GM12892 (cell line): ENCODE measurements at regions not wholly inside any gene's neighbourhood (a gene's known extent, or its start where the extent isn't known, plus 50 kb on each side); places are given as distances from the start of the nearest gene placed in this dataset.

Experiments used
- DNase-seq: peaks from one replicate; pipeline ENCODE4 v3.0.0; 2011; ENCODE audit not compliant: insufficient read length
- FAIRE-seq: peaks from 2 replicates; lab custom pipeline; 2011; peaks lifted over from hg19 to GRCh38; lab: Jason Lieb, UNC
- POLR2A ChIP-seq: IDR thresholded peaks from 2 replicates; pipeline ENCODE4 v1.6.1; 2011; ENCODE audit warnings: low read depth, low read length, control low read depth
- POLR2AphosphoS5 ChIP-seq: IDR thresholded peaks from 2 replicates; pipeline ENCODE4 v1.6.1; 2011; ENCODE audit warnings: low read depth, low read length, control low read depth
- TAF1 ChIP-seq: IDR thresholded peaks from 2 replicates; pipeline ENCODE4 v1.6.1; 2011; ENCODE audit warnings: low read depth, mild to moderate bottlenecking, control low read depth, low read length, borderline replicate concordance

DNA sequence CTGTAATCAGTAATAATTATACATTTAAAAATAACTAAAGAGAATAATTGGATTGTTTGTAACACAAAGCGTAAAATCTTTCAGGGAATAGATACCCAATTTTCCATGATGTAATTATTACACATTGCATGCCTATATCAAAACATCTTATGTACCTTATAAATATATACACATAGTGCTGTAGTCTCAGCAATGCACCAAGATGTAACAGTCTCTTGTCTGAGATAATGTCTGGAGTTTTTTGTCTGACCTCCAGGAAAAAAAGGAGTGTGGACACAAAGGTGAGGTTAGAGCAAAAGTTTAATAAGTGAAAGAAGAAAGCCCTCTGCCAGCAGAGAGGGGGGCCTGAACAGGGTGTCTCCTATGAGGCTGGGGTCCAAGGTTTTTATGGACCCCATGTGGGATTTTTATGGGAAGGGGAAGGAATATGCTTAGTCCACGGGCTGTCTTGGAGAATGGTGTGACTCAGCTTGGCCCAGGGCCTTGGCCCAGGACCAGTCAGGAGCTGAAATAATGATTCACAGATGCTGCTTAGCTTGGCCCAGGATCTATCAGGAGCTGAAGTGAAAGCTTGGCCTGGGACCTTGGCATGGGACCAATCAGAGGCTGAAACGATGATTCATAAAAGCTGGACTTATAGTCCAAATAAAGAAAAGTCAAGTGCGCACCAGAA lies 545.0 kb downstream of the ZPLD1 start:
- FAIRE-seq, result no peak
- TF ChIP-seq TAF1 (no peak), POLR2AphosphoS5 (no peak), POLR2A (no peak)
- no peak for DNase-seq

GRCh38 chr3:102980355-102980696 lies 545.5 kb downstream of the ZPLD1 start:
- DNase-seq (no peak), FAIRE-seq (no peak)
- TF ChIP-seq TAF1 (no peak), POLR2AphosphoS5 (no peak), POLR2A (no peak)

GRCh38 chr3:103002425-103003176 lies 567.8 kb downstream of the ZPLD1 start:
- no peak for DNase-seq

GRCh38 chr3:103006526-103007183 lies 571.8 kb downstream of the ZPLD1 start:
- no peak for TF ChIP-seq POLR2AphosphoS5
- no peak for TF ChIP-seq TAF1
- no peak for TF ChIP-seq POLR2A
- FAIRE-seq (no peak), DNase-seq (no peak)

More at GRCh38 chr3:103002425-103003176, 567.8 kb downstream of the ZPLD1 start:
- FAIRE-seq, result no peak
- no peak for TF ChIP-seq TAF1

DNA sequence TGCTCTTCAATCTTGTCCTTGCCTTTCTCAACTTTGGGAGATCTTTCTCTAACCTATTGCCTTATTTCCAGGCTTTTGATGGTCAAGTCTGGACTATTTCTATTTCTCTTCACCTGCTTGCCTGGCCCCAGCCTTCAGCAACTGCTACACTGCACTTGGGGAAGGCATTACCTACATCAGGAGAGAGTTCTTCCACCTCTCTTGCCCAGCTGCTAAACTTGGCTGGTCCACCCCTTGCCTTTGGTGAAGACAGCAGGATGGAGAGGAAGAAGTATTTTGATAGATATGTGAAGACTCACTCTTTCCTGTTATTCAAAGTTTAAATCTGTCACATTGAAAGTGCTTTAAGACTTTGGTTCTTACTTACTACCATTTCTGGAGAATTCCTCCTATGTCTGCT lies 574.8 kb downstream of the ZPLD1 start:
- FAIRE-seq (no peak), DNase-seq (no peak)
- no peak for TF ChIP-seq POLR2AphosphoS5

DNA sequence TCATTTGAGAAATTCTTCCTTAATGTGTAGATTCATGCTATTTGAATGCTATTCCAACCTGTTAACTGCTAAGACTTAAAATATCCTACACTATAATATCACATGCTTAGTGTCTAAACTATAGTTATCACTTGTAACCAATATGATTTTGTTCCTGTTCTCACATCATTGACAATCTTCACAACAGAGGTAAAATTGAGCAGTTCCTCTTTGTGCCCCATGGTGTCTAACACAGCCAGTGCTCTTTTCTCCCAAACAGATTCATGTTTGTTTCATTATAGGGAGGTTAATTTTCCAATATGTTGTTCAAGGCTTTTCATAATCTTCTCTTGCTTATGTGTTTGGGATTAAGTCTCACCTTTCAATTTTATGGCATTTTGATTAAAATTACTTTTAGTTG lies 591.1 kb downstream of the ZPLD1 start:
- no peak for FAIRE-seq
- no peak for DNase-seq
- TF ChIP-seq TAF1 (no peak), POLR2AphosphoS5 (no peak), POLR2A (no peak)

- TF ChIP-seq TAF1 (no peak), POLR2AphosphoS5 (no peak), POLR2A (no peak)
- FAIRE-seq (no peak), DNase-seq (no peak)
Observed at GRCh38 chr3:103033841-103034240, 599.0 kb downstream of the ZPLD1 start.

DNA sequence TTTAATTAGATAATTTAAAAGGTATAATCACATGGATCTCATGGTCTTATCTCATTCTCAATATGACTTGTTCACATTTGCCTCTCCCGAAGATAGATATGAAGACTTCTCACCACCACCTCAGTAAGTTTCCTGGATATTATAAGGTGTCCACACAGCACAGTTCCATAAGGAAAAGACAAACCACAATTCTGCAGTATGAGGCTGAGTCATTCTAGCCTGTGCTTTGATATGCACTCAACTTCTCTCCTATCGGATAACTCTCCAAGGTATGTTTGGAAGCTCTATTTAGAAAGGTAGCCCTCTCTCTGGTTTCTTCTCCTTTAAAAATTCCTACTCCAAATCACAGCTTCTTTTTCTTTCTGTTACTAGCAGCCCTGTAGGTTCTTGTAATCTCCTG lies 612.8 kb downstream of the ZPLD1 start:
- no peak for TF ChIP-seq TAF1
- no peak for TF ChIP-seq POLR2AphosphoS5
- FAIRE-seq, result no peak
- no peak for DNase-seq

DNA sequence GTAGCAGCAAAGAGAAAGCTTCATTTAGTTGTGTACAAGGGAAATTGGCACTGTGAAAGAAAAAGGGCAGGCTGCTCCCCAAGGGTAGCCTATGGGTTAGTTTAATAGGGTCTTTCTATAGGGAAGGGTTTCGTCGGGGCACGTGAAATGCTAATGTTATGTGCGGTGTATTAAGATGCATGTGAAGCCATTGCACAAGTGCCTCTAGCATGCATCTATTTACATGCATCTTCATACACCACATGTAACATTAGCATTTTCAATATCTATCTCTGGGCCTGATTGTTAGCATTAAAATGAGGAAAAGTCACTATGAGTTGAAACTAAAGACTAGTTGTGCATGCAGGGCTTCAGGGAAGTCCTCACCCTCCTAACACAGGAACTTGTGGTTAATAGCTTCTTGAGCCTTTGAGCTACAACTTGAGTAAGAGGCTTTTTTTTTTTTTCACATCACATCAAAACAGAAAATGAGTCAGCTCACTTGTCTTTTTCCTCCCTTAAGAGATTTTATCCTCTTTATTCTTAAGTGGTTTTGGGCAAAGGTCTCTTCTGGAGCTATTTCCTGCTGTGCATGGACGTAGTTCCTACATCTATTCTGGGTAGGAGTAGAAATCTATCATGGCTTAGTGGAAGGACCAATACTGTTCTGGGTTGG lies 613.4 kb downstream of the ZPLD1 start:
- DNase-seq (no peak), FAIRE-seq (no peak)

GRCh38 chr3:103052236-103052830 lies 617.5 kb downstream of the ZPLD1 start:
- no peak for TF ChIP-seq POLR2AphosphoS5
- TF ChIP-seq TAF1, result no peak
- no peak for TF ChIP-seq POLR2A
- FAIRE-seq, result no peak
- no peak for DNase-seq

More for the DNA sequence above, 613.4 kb downstream of the ZPLD1 start:
- TF ChIP-seq POLR2AphosphoS5 (no peak), POLR2A (no peak), TAF1 (no peak)

DNA sequence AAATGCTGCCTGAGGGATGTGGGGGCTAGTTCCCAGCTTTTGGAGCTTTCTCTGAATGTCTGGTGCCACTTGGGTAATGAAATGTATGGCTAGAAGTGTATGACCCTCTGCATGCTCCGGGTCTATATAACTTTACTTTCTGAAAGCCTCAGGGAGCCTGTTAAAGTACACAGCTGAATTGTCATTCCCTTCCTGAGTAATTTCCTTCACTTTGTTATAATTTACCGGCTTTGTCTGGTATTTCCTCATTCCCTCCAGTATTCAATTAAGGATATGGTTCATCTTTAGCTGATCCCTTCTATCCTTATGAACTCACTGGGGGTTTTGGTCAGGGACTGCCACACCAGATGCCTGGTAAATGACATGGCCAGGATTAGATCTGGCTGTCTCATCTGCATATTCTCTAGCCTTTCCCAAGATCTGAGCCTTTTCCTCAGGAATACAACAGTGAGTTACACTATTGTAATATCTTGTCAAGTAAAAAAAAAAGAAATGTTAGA lies 620.3 kb downstream of the ZPLD1 start:
- no peak for FAIRE-seq
- TF ChIP-seq POLR2AphosphoS5, result no peak
- TF ChIP-seq POLR2A, result no peak
- no peak for TF ChIP-seq TAF1
- no peak for DNase-seq
